HG02938 (cell line): ENCODE measurements at regions not wholly inside any gene's neighbourhood (a gene's known extent, or its start where the extent isn't known, plus 50 kb on each side); places are given as distances from the start of the nearest gene placed in this dataset.

Experiments used
- ATAC-seq: cut with Tn5 transposase; IDR thresholded peaks from one replicate; pipeline ENCODE4 v1.9.1; 2021; ENCODE audit warnings: mild to moderate bottlenecking, moderate library complexity; ENCODE audit not compliant: unreplicated experiment

- no peak for ATAC-seq
Observed at GRCh38 chr5:8756498-8757084, 789.3 kb downstream of the SEMA5A start.

- no peak for ATAC-seq
Observed at GRCh38 chr5:8765886-8766285, 780.0 kb downstream of the SEMA5A start.

GRCh38 chr5:8766448-8766847, 779.4 kb downstream of the SEMA5A start:
- ATAC-seq: no peak

- no peak for ATAC-seq
Observed at GRCh38 chr5:8767111-8767510, 778.8 kb downstream of the SEMA5A start.

GRCh38 chr5:8767746-8768145, 778.1 kb downstream of the SEMA5A start:
- ATAC-seq: no peak

GRCh38 chr5:8769631-8770030, 776.2 kb downstream of the SEMA5A start:
- ATAC-seq: no peak

GRCh38 chr5:8770431-8770830, 775.4 kb downstream of the SEMA5A start:
- no peak for ATAC-seq

- no peak for ATAC-seq
Observed at GRCh38 chr5:8773046-8773615, 772.7 kb downstream of the SEMA5A start.

- no peak for ATAC-seq
Observed at GRCh38 chr5:8784692-8785091, 761.2 kb downstream of the SEMA5A start.

- ATAC-seq: no peak
Observed at GRCh38 chr5:8788246-8788645, 757.6 kb downstream of the SEMA5A start.

- ATAC-seq: no peak
Observed at GRCh38 chr5:8805653-8806052, 740.2 kb downstream of the SEMA5A start.

GRCh38 chr5:8807636-8808035, 738.2 kb downstream of the SEMA5A start:
- ATAC-seq: no peak

- ATAC-seq: no peak
Observed at GRCh38 chr5:8811581-8811980, 734.3 kb downstream of the SEMA5A start.

- no peak for ATAC-seq
Observed at GRCh38 chr5:8813180-8813579, 732.7 kb downstream of the SEMA5A start.

GRCh38 chr5:8814105-8814504, 731.8 kb downstream of the SEMA5A start:
- ATAC-seq: no peak

GRCh38 chr5:8824371-8824770, 721.5 kb downstream of the SEMA5A start:
- no peak for ATAC-seq

- no peak for ATAC-seq
Observed at GRCh38 chr5:8825139-8825757, 720.6 kb downstream of the SEMA5A start.

- ATAC-seq: no peak
Observed at GRCh38 chr5:8826508-8826907, 719.4 kb downstream of the SEMA5A start.

- no peak for ATAC-seq
Observed at GRCh38 chr5:8827696-8828095, 718.2 kb downstream of the SEMA5A start.

- no peak for ATAC-seq
Observed at GRCh38 chr5:8828596-8829322, 717.1 kb downstream of the SEMA5A start.

GRCh38 chr5:8829323-8830029, 716.4 kb downstream of the SEMA5A start:
- ATAC-seq: no peak
